NCI-H1048 (cell line): ENCODE measurements at regions not wholly inside any gene's neighbourhood (a gene's known extent, or its start where the extent isn't known, plus 50 kb on each side); places are given as distances from the start of the nearest gene placed in this dataset.

Experiments
- DNase-seq: peaks from one replicate; lab custom pipeline; 2025; lab: John Stamatoyannopoulos, UW

- no peak for DNase-seq
These were observed 184.6 kb upstream of the DMAC1 start for GRCh38 chr9:7984203-7984602.

DNA sequence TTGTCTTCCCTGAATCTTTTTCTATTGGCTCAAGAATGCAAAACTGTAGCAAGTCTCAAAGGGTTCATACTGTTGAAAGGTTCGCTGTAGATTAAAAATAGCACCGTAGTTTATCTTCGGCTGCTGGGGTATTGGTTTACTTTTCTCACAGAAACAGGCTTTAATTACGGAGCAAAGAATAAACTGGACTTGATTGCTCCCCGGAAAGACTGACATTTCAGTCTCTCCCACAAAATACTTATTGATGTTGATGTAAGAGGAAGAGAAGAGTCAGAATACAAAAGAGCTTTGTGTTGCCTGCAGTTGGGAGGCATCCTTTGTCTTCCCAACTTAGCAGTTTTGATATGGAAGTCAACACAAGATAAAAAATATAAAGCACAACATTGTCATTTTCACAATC is 183.9 kb upstream of the DMAC1 start:
- peak; percentile 25 for DNase-seq

- DNase-seq, result no peak
These were observed 183.3 kb upstream of the DMAC1 start for GRCh38 chr9:7982907-7983306.

DNA sequence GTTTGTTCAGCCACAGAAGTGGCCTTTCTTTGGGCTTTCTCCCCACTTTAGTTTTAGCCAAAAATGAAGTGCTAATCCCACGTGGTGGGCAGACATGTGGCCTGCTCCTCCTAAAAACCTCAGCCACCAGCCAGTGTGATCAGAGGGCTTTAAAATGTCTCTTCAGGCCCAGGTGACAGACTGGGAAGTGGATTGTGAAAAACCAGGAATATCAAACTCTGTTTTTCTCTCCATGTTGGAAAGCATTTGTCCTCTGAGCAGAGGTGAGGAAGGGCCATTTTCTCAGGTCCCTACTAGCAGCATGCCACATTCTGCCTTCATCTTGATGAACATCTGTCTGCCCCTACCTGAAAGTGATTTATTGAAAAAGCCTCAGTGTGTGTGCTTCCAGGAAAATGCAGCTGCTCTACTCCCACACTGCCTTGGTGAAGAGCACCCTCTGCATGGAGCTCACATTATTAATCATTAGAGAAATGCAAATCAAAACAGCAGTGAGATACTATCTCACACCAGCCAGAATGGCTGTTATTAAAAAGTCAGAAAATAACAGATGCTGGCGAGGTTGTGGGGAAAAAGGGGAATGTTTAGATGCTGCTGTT is 181.2 kb upstream of the DMAC1 start:
- no peak for DNase-seq

DNA sequence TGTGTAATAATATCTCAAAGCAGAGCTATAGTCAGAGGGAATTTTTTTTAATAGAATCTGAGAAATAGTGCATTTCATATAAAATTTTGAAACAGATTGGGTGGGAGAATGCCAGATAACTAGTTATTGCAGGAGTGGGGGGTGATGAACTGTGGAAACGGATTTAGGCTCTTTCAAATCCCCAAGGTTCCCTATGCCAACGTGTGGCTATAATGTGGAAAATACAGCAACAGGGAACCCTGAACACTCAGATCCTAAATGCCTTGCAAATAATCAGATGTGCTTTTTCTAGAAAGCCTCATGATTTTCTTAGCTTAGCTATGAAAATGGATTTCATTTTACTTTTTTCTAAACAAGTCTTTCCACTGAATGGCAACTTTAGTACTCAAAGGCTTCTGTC is 180.5 kb upstream of the DMAC1 start:
- DNase-seq, result no peak

GRCh38 chr9:7979611-7980010 is 180.0 kb upstream of the DMAC1 start:
- no peak for DNase-seq

- no peak for DNase-seq
These were observed 178.0 kb upstream of the DMAC1 start for GRCh38 chr9:7977586-7977985.

- DNase-seq, result no peak
These were observed 177.3 kb upstream of the DMAC1 start for GRCh38 chr9:7976856-7977255.

- no peak for DNase-seq
These were observed 176.7 kb upstream of the DMAC1 start for GRCh38 chr9:7976167-7976755.

- no peak for DNase-seq
These were observed 175.8 kb upstream of the DMAC1 start for GRCh38 chr9:7975336-7975735.

- DNase-seq, result no peak
These were observed 174.9 kb upstream of the DMAC1 start for GRCh38 chr9:7974335-7974960.

- no peak for DNase-seq
These were observed 173.5 kb upstream of the DMAC1 start for GRCh38 chr9:7973123-7973522.

DNA sequence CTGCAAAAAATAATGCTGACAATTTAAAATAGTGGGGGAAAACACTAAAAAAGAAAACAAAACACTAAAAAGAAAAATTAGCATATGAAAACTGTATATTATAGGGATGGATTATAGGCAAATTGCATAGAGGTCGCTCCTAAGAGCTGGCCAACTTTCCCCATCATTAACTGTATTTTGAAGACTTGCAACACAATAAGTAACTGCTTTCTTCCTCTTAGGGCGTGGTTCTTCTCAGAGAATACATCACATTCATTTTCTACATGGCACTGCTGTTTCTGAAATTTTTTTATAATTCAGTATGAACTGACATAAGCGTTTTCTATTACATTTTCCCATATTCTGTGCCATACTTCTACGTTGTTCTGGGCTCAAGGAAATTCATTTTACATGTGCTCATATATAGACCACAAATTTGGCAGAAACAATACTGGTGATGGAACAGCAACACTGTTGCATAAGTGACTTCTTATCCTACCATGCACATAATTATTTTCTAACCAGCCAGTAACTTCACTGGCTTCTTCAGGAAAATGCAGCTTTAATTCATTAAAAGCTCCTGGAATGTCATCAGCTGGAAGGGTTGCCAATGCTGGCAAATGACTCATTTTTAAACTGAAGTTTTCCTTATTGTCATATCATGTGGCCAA is 171.2 kb upstream of the DMAC1 start:
- no peak for DNase-seq

DNA sequence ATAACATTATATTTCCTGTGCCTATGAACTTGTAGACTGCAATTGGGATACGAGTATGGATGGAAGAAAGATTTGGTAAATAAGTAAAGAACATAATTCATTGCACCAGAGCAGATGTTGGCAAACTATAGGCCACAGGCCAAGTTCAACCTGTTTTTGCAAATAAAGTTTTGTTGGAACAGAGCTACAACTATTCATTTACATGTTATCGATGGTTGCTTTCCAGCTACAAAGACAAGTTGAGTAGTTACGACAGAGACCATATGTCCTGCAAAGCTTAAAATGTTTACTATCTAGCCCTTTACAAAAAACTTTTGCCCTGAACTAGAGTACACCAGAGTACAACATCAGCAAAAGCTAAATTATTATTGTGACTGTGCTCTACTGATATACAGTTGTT is 169.1 kb upstream of the DMAC1 start:
- DNase-seq, result no peak

DNA sequence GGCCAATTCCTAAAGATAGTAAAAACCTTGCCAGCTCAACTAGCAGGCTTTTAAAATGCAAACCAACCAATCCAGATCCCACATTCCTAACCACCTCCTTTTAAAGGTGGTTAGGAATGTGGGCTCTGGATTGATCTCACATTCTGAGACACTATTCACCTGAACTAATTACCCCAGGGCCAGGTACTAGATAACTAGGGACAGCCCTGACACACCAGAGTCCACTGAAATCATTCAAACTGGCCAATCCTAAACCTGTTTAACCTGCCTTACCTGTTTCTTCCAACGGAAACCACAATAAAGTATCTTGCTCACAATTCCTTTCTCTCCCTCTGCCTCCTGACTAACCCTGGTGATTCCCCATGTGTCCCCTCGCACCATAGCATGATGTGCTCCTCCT is 168.3 kb upstream of the DMAC1 start:
- no peak for DNase-seq

GRCh38 chr9:7967093-7967827 is 167.7 kb upstream of the DMAC1 start:
- DNase-seq, result no peak

GRCh38 chr9:7965063-7965462 is 165.5 kb upstream of the DMAC1 start:
- no peak for DNase-seq

- DNase-seq, result no peak
These were observed 163.4 kb upstream of the DMAC1 start for GRCh38 chr9:7963026-7963425.

DNA sequence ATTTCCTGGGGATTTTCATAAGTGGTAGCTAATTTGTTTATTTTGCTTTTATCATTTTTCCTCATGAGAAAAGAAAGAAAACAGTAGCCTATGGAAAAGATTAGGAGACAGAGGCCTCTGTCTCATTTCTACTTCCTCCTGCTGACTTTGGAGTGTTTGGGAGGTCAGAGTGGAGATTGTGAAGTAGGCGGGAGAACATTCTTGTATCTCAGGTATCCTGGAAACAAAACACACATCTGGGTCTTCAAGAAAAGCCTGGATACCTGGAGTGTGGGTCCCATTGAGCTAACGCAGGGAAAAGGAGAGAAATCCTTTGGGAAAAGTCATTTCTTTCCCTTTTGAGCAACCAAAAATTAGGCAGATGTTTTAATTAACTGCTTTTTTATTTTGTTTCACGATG is 161.5 kb upstream of the DMAC1 start:
- no peak for DNase-seq

DNA sequence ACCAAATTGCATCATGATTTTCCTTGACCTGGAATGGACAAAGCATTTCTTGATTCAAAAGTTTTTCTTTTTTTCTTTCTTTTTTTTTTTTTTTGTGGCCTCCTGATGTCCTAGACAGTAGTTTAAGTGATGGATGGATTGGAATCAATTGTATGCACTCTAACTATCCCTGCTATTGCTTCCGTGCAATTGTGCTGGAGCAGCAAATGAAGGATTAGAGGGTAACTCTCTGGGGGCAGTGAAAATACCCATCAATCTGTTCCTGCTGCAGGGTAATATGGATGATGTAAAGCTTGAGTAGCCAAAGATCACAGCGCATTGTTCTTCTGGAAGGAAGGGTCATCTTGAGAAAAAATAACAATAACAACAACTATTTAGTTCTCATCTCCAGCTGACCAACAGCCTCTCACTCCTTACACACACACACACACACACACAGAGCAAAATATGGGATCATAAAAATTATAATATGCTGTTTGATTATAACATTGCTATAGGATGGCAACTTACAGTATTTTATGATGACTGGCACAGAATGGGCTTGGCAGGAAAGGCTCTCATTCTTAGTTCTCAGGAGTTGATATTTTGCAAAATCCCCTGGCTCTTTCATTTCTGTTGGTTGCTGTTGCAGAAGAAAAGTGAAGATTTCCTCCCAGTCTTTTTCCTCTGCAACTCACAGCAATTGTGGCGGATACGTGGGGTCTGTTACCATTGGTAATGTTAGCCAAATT is 160.9 kb upstream of the DMAC1 start:
- DNase-seq, result no peak

DNA sequence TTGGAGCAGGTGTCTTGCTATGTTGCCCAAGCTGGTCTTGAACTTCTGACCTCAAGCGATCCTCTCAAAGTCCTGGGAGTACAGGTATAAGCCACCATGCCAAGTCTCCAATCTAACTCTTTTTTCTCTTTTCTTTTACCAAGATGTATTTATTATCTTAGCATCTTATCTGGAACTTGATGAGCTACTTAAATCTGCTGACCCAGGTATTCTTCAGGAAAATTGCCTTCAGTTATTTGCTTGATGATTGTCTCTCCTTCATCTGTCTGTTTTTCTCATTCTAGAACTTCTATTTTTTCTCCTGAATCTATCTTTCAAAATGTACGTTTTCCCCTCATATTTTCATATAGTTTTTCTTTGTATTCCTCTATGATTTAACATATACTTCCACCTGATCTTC is 158.2 kb upstream of the DMAC1 start:
- DNase-seq, result no peak

DNA sequence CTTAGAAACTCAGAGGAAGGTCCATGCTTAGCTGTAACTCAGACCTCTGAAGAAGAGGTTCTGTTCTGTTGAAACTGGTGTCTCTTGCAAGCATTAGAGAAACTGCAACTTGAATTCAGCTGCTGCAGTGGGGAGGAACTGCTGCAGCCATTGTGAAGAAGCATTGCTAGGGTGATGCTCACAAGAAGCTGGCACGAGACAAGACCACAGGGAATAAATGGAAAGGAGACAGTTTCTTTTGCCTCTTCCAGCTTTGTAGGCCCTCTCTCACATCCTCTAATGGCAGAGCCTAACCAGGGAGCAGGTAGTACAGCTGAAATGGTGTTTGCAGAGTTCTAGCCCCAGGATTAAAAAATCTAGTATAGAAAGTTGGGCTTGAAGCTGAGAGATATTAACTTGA is 148.0 kb upstream of the DMAC1 start:
- no peak for DNase-seq
